HCT116 (cell line): ENCODE measurements at regions not wholly inside any gene's neighbourhood (a gene's known extent, or its start where the extent isn't known, plus 50 kb on each side); places are given as distances from the start of the nearest gene placed in this dataset.

Experiments
- ATAC-seq: fragments of 200-7000 bp; cut with Tn5 transposase; 2 replicates; pipeline ENCODE4 v1.9.1; 2020; ENCODE audit warnings: mild to moderate bottlenecking, moderate library complexity
- BruUV-seq: library from RNA; stranded (reverse); fragments of 400-500 nt; replicated peaks from 2 replicates; lab custom pipeline; 2021; lab: Mats Ljungman, UMichigan
- CTCF ChIA-PET: fragments of 300-600 bp; sonication (Branson Sonifier 250); formaldehyde crosslinking; loops from one replicate; lab custom pipeline; 2021; ENCODE audit warnings: antibody characterized with exemption; lab: Charles Lee
- POLR2A ChIA-PET: fragments of 300-600, 350-600 bp; sonication (Branson Sonifier 250); formaldehyde crosslinking; loops from one replicate; lab custom pipeline; 2021; ENCODE audit warnings: antibody characterized with exemption; lab: Charles Lee
- RAD21 ChIA-PET, 2 experiments: fragments of 300-600 bp; sonication (Branson Sonifier 250); formaldehyde crosslinking; loops; one replicate each; lab custom pipeline; 2023; ENCODE audit warnings: low total read pairs in 2 of 2; ENCODE audit not compliant: uncharacterized antibody in 2 of 2, unreplicated experiment in 2 of 2, low non-redundant PET in 1 of 2; lab: Charles Lee
- DNase-seq: peaks from one replicate; pipeline ENCODE4 v3.0.0-alpha.2; 2010; ENCODE audit warnings: low read depth, low spot score
- H2AFZ ChIP-seq: fragments of 200-600 bp; shearing (Covaris generic), sonication (generic); 2 replicates; pipeline ENCODE4 v1.6.1; 2017; ENCODE audit warnings: low read depth, mixed run types, mixed read lengths, antibody characterized with exemption, low read length; ENCODE audit not compliant: poor library complexity, severe bottlenecking
- H3K27ac ChIP-seq: 2 replicates; pipeline ENCODE4 v1.5.1; 2012; ENCODE audit warnings: low read depth, low read length
- H3K27me3 ChIP-seq: fragments of 200-600 bp; sonication (generic); 2 replicates; pipeline ENCODE4 v1.6.1; 2016; ENCODE audit warnings: mixed run types, low read length, mixed read lengths; ENCODE audit not compliant: insufficient read depth
- H3K36me3 ChIP-seq, 2 experiments: fragments of 200-500 bp in 1 of 2; fragments of 200-600 bp in 1 of 2; sonication (Bioruptor generic) in 1 of 2; sonication (generic) in 1 of 2; 2 replicates each; pipeline versions ENCODE4 v1.5.1 to v1.6.1; 2014 to 2016; ENCODE audit warnings: low read length in 2 of 2, inconsistent platforms in 1 of 2, mixed read lengths in 1 of 2, mixed run types in 1 of 2; ENCODE audit not compliant: insufficient read depth in 2 of 2, control insufficient read depth in 1 of 2
- H3K4me1 ChIP-seq, 2 experiments: fragments of 200-600 bp in 1 of 2; sonication (generic) in 1 of 2; 2 replicates each; pipeline versions ENCODE4 v1.5.1 to v1.6.1; 2012 to 2017; ENCODE audit warnings: low read length in 2 of 2, inconsistent platforms in 1 of 2, mild to moderate bottlenecking in 1 of 2, mixed read lengths in 1 of 2, mixed run types in 1 of 2, moderate library complexity in 1 of 2; ENCODE audit not compliant: insufficient read depth in 2 of 2, control insufficient read depth in 1 of 2
- H3K4me2 ChIP-seq: fragments of 200-600 bp; sonication (generic); 2 replicates; pipeline ENCODE4 v1.6.1; 2017; ENCODE audit warnings: mixed run types, low read length, mixed read lengths
- H3K4me3 ChIP-seq, 2 experiments: fragments of 200-600 bp in 1 of 2; sonication (generic) in 1 of 2; replicated peaks in 1 of 2; 2 replicates each; pipeline ENCODE4 v1.5.1; 2011 to 2016; ENCODE audit warnings: low read length in 2 of 2, control low read depth in 1 of 2, low read depth in 1 of 2, mild to moderate bottlenecking in 1 of 2, mixed read lengths in 1 of 2, mixed run types in 1 of 2
- H3K79me2 ChIP-seq: fragments of 200-600 bp; sonication (generic); 2 replicates; pipeline ENCODE4 v1.6.1; 2017; ENCODE audit warnings: mild to moderate bottlenecking, mixed run types, low read length, moderate library complexity, mixed read lengths; ENCODE audit not compliant: insufficient read depth
- H3K9ac ChIP-seq: fragments of 200-600 bp; sonication (generic); 2 replicates; pipeline ENCODE4 v1.6.1; 2016; ENCODE audit warnings: low read length, mixed read lengths
- H3K9me2 ChIP-seq: fragments of 200-600 bp; sonication (generic), shearing (Covaris generic); 2 replicates; pipeline ENCODE4 v1.6.1; 2017; ENCODE audit warnings: mixed run types, mild to moderate bottlenecking, moderate library complexity; ENCODE audit not compliant: insufficient read depth
- H3K9me3 ChIP-seq, 2 experiments: fragments of 200-500 bp in 1 of 2; fragments of 200-600 bp in 1 of 2; sonication (Bioruptor generic) in 1 of 2; sonication (generic) in 1 of 2; 2 replicates each; pipeline ENCODE4 v1.6.1; 2014 to 2017; ENCODE audit warnings: low read length in 2 of 2, mixed read lengths in 2 of 2, inconsistent platforms in 1 of 2, low read depth in 1 of 2, mild to moderate bottlenecking in 1 of 2, mixed run types in 1 of 2, moderate library complexity in 1 of 2; ENCODE audit not compliant: control insufficient read depth in 1 of 2, insufficient read depth in 1 of 2
- H4K20me1 ChIP-seq: fragments of 200-600 bp; sonication (generic), shearing (Covaris generic); 2 replicates; pipeline ENCODE4 v1.6.1; 2017; ENCODE audit warnings: mixed run types, mild to moderate bottlenecking, moderate library complexity; ENCODE audit not compliant: insufficient read depth
- ATF3 ChIP-seq: IDR thresholded peaks from 2 replicates; pipeline ENCODE4 v1.6.1; 2012
- CBX3 ChIP-seq: IDR thresholded peaks from 2 replicates; pipeline ENCODE4 v1.6.1; 2012; ENCODE audit warnings: low read depth
- ELF1 ChIP-seq: IDR thresholded peaks from 2 replicates; pipeline ENCODE4 v1.6.1; 2012; ENCODE audit warnings: low read depth, borderline replicate concordance
- EZH2 ChIP-seq: fragments of 200-600 bp; sonication (generic); IDR thresholded peaks from 2 replicates; pipeline ENCODE4 v1.6.1; 2017; ENCODE audit warnings: antibody characterized with exemption, mixed run types
- EZH2phosphoT487 ChIP-seq: fragments of 200-600 bp; IDR thresholded peaks from 2 replicates; pipeline ENCODE4 v1.6.1; 2018; ENCODE audit warnings: antibody characterized with exemption, borderline replicate concordance
- FOSL1 ChIP-seq: IDR thresholded peaks from 2 replicates; pipeline ENCODE4 v1.6.1; 2012; ENCODE audit warnings: low read depth
- POLR2AphosphoS5 ChIP-seq: IDR thresholded peaks from 2 replicates; pipeline ENCODE4 v1.6.1; 2011; ENCODE audit warnings: mild to moderate bottlenecking, low read depth, low read length, moderate library complexity
- REST ChIP-seq: IDR thresholded peaks from 2 replicates; pipeline ENCODE4 v1.6.1; 2012; ENCODE audit warnings: low read depth
- SIN3A ChIP-seq: IDR thresholded peaks from 2 replicates; pipeline ENCODE4 v1.6.1; 2012; ENCODE audit warnings: low read depth
- SP1 ChIP-seq: IDR thresholded peaks from 2 replicates; pipeline ENCODE4 v1.6.1; 2012; ENCODE audit warnings: low read depth
- SRF ChIP-seq: IDR thresholded peaks from 2 replicates; pipeline ENCODE4 v1.6.1; 2012; ENCODE audit warnings: low read depth
- TCF7L2 ChIP-seq: IDR thresholded peaks from 2 replicates; pipeline ENCODE4 v1.7.0; 2011; ENCODE audit warnings: borderline replicate concordance, inconsistent platforms; ENCODE audit not compliant: insufficient read depth, insufficient read length; ENCODE audit errors: extremely low read depth
- YY1 ChIP-seq: IDR thresholded peaks from 2 replicates; pipeline ENCODE4 v1.6.1; 2011; ENCODE audit warnings: low read length, low read depth, moderate library complexity, mild to moderate bottlenecking; ENCODE audit not compliant: insufficient replicate concordance; ENCODE audit errors: extremely low read depth
- ZFX ChIP-seq: fragments of 450-650 bp; IDR thresholded peaks from 2 replicates; pipeline ENCODE4 v1.6.1; 2017
- ZNF274 ChIP-seq: fragments of 200-500 bp; sonication (Bioruptor generic); IDR thresholded peaks from 2 replicates; pipeline ENCODE4 v1.6.1; 2014; ENCODE audit warnings: mild to moderate bottlenecking, low read depth, low read length, inconsistent platforms
- intact Hi-C: fragments of 100-400 bp; cut with micrococcal nuclease; formaldehyde crosslinking; loops from 2 replicates; pipeline ENCODE4 v1.10.0; 2022
- TF ChIP-seq, protein P1 (sequence below), 3 experiments: fragments of 200-600 bp in 1 of 3; sonication (generic) in 1 of 3; IDR thresholded peaks in 2 of 3; conservative IDR thresholded peaks in 1 of 3; 2 replicates each; pipeline ENCODE4 v1.5.1; 2012 to 2017; ENCODE audit warnings: low read depth in 2 of 3, low read length in 2 of 3, antibody characterized with exemption in 1 of 3, borderline replicate concordance in 1 of 3, control low read depth in 1 of 3, mild to moderate bottlenecking in 1 of 3, mixed read lengths in 1 of 3, mixed run types in 1 of 3, moderate library complexity in 1 of 3; ENCODE audit not compliant: insufficient read depth in 1 of 3
- TF ChIP-seq, protein P2 (sequence below): IDR thresholded peaks from 2 replicates; pipeline ENCODE4 v1.6.1; 2012

GRCh38 chr20:39588148-39588757, 626.1 kb downstream of the DHX35 start:
- RAD21 ChIA-PET: no interaction called here
- TF ChIP-seq, protein P1, sequence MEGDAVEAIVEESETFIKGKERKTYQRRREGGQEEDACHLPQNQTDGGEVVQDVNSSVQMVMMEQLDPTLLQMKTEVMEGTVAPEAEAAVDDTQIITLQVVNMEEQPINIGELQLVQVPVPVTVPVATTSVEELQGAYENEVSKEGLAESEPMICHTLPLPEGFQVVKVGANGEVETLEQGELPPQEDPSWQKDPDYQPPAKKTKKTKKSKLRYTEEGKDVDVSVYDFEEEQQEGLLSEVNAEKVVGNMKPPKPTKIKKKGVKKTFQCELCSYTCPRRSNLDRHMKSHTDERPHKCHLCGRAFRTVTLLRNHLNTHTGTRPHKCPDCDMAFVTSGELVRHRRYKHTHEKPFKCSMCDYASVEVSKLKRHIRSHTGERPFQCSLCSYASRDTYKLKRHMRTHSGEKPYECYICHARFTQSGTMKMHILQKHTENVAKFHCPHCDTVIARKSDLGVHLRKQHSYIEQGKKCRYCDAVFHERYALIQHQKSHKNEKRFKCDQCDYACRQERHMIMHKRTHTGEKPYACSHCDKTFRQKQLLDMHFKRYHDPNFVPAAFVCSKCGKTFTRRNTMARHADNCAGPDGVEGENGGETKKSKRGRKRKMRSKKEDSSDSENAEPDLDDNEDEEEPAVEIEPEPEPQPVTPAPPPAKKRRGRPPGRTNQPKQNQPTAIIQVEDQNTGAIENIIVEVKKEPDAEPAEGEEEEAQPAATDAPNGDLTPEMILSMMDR (IDR thresholded peaks at IDR 0.05 in 2 of 3, conservative IDR thresholded peaks at IDR 0.05 in 1 of 3; ENCODE audit: borderline replicate concordance in 1 of 3, insufficient read depth in 1 of 3, low read depth in 2 of 3, low read length in 2 of 3): no peak
- no peak for TF ChIP-seq POLR2AphosphoS5
- no peak for TF ChIP-seq SIN3A
- TF ChIP-seq CBX3: no peak
- TF ChIP-seq YY1: no peak
- TF ChIP-seq EZH2: no peak
- TF ChIP-seq SRF: no peak
- TF ChIP-seq EZH2phosphoT487: no peak
- TF ChIP-seq TCF7L2: no peak
- TF ChIP-seq, protein P2, sequence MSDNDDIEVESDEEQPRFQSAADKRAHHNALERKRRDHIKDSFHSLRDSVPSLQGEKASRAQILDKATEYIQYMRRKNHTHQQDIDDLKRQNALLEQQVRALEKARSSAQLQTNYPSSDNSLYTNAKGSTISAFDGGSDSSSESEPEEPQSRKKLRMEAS: no peak
- no peak for TF ChIP-seq ZNF274
- no peak for TF ChIP-seq SP1
- no peak for TF ChIP-seq FOSL1
- no peak for TF ChIP-seq ZFX
- no peak for TF ChIP-seq ATF3
- TF ChIP-seq REST: no peak
- no peak for TF ChIP-seq ELF1
- H3K79me2 ChIP-seq: no peaks in the 10 kb centered on the region
- no peak overlapping the region for H2AFZ ChIP-seq
- H3K4me3 ChIP-seq: no peak overlapping the region
- H3K4me2 ChIP-seq: no peak overlapping the region
- H4K20me1 ChIP-seq: no peaks in the 10 kb centered on the region
- no peaks in the 10 kb centered on the region for H3K4me1 ChIP-seq
- intact Hi-C loops: no loop called here
- DNase-seq (no peak), ATAC-seq (no peak)
- no peaks in the 10 kb centered on the region for H3K9me3 ChIP-seq
- CTCF ChIA-PET: no interaction called here
- POLR2A ChIA-PET: no interaction called here
- H3K27ac ChIP-seq: no peak overlapping the region
- no peaks in the 10 kb centered on the region for H3K36me3 ChIP-seq
- no peak overlapping the region for H3K9ac ChIP-seq
- no peaks in the 10 kb centered on the region for H3K9me2 ChIP-seq
- H3K27me3 ChIP-seq: no peaks in the 10 kb centered on the region
- BruUV-seq: no TSS peak
